ENCODE measurements at regions not wholly inside any gene's neighbourhood (a gene's known extent, or its start where the extent isn't known, plus 50 kb on each side); places are given as distances from the start of the nearest gene placed in this dataset.
"Not testable (repeated sequence)": the region's sequence is repeated elsewhere in the genome, so short reads cannot be mapped to it uniquely, and the experiment has no call there.

GRCh38 chr13:74273581-74273980 lies 139.4 kb upstream of the KLF12 start:
- in situ Hi-C loops (cut with HindIII; ENCODE audit: low pct_unique_long_range_greater_than_20kb, low sequenced_read_pairs) = no loop called here

DNA sequence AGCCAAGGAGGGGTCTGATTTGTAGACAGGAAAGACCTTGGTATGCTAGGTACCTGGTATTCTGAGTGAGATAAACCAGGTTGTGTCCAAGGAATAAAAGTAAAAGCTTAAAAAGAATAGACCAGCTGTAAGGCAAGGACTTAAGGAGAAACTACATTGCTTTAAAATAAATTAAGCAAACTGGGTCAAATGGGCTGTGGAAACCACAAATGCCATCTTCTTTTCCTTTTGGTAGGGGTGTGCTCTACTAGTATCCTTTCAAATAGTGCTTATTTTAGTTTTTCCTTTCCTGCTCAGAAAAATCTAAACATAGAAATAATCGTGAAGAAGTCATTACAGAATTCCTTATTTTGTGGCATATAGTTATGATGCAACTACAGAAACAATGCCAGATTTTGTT lies 138.6 kb upstream of the KLF12 start:
- in situ Hi-C loops (cut with HindIII; ENCODE audit: low pct_unique_long_range_greater_than_20kb, low sequenced_read_pairs) = no loop called here
- DNase-seq (ENCODE audit: low read depth, low spot score) = no peak

More at GRCh38 chr13:74273581-74273980, 139.4 kb upstream of the KLF12 start:
- no peak for DNase-seq (ENCODE audit: low read depth, low spot score)

DNA sequence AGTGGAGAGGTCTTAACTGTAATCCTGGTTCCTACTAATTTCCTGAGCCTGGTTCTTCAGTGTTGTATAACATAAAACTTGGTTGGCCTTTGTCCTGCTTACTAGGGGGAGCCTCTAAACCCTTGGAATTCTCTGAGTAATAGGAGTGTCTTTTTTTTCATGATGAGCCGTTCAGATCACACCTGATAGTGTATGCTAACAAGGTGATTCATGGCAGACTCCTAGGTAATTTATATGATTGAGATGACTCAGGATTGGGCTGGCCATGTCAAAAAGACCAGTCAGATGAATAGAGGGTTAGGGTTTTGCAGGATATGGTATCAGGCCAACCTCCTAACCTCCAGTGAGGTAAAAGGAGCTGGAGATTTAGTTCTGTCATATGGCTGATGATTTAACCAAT lies 135.8 kb upstream of the KLF12 start:
- in situ Hi-C loops (cut with HindIII; ENCODE audit: low pct_unique_long_range_greater_than_20kb, low sequenced_read_pairs) = no loop called here
- DNase-seq (ENCODE audit: low read depth, low spot score) = no peak

GRCh38 chr13:74266861-74267260 lies 132.7 kb upstream of the KLF12 start:
- DNase-seq (ENCODE audit: low read depth, low spot score) = no peak
- in situ Hi-C loops (cut with HindIII; ENCODE audit: low pct_unique_long_range_greater_than_20kb, low sequenced_read_pairs) = no loop called here

DNA sequence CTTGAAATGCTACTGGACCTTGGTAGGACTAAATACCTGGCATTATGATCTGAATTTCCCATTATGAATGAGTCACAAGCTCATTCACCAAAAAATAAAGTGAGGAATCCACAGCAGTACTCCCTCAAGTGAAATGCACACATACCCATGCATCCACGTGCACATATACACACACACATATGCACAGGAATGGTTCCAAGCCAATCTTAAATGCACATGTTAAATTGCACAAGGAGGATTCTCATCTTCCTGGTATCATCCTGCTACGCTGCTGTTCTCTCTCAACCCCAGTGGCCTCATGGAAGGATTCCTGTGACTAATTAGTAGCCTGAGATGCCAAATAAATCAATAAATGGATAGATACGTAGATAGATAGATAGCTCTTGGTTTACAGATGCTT lies 132.1 kb upstream of the KLF12 start:
- in situ Hi-C loops (cut with HindIII; ENCODE audit: low pct_unique_long_range_greater_than_20kb, low sequenced_read_pairs) = no loop called here
- no peak for DNase-seq (ENCODE audit: low read depth, low spot score)

- in situ Hi-C loops (cut with HindIII; ENCODE audit: low pct_unique_long_range_greater_than_20kb, low sequenced_read_pairs) = no loop called here
- no peak for DNase-seq (ENCODE audit: low read depth, low spot score)
Measured at GRCh38 chr13:74264333-74264732, 130.1 kb upstream of the KLF12 start.

DNA sequence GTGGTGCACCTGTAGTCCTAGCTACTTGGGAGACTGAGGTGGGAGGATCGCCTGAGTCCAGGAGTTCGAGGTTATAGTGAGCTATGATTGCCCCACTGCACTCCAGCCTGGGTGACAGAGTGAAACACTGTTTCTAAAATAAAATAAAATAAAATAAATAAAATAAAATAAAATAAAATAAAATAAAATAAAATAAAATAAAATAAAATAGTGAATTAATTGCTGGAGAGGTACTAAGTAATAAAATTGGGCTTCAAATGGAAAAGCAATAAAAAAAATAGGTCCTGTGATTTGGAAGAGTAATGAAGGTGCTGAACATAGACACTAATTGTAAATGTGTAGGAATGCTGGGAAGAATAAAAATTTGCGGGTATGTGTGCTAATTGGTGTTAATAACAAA lies 126.2 kb upstream of the KLF12 start:
- DNase-seq (ENCODE audit: low read depth, low spot score); in situ Hi-C loops (cut with HindIII; ENCODE audit: low pct_unique_long_range_greater_than_20kb, low sequenced_read_pairs): not testable (repeated sequence)

DNA sequence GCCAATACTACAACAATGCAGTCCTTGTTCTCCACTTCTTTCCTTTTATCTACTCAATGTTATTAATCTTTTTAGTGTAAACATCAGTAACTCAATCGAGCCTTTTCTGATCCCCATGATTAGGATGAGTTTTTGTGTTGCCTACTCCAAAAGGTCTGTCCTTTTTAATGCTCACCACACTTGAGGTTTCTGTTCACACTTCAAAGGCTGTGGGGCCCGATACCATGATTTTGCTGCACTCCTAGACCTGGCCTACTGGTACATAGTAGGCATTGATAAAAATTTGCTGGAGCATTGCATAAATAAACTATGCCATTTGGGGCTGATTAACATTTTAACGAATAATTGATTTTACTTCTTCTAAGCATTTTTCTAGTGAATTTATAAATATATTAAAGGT lies 125.4 kb upstream of the KLF12 start:
- in situ Hi-C loops (cut with HindIII; ENCODE audit: low pct_unique_long_range_greater_than_20kb, low sequenced_read_pairs) = no loop called here
- no peak for DNase-seq (ENCODE audit: low read depth, low spot score)

DNA sequence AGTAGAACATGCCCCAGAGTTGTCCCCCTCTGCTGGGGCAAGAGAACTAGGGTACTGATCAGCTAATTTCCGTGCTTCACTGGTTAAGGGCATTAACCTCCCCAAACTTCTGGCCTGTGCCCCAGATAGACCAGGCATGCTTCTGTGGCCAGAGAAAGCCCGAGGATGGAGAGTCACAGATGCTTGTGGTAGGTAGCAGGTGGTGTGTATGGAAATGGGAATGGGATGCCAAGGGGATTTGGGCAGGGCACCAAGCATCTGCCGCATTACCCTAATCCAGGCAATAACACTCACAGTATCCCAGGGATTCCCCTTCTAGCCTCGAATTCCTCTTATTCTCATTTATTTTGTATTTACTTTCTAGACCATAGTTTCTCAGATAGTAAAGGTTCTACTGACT lies 124.8 kb upstream of the KLF12 start:
- no peak for DNase-seq (ENCODE audit: low read depth, low spot score)
- in situ Hi-C loops (cut with HindIII; ENCODE audit: low pct_unique_long_range_greater_than_20kb, low sequenced_read_pairs) = no loop called here

- in situ Hi-C loops (cut with HindIII; ENCODE audit: low pct_unique_long_range_greater_than_20kb, low sequenced_read_pairs) = no loop called here
Measured at GRCh38 chr13:74256969-74257368, 122.8 kb upstream of the KLF12 start.

GRCh38 chr13:74253161-74253560 lies 119.0 kb upstream of the KLF12 start:
- in situ Hi-C loops (cut with HindIII; ENCODE audit: low pct_unique_long_range_greater_than_20kb, low sequenced_read_pairs) = no loop called here
- no peak for DNase-seq (ENCODE audit: low read depth, low spot score)

More at GRCh38 chr13:74256969-74257368, 122.8 kb upstream of the KLF12 start:
- DNase-seq (ENCODE audit: low read depth, low spot score) = no peak

DNA sequence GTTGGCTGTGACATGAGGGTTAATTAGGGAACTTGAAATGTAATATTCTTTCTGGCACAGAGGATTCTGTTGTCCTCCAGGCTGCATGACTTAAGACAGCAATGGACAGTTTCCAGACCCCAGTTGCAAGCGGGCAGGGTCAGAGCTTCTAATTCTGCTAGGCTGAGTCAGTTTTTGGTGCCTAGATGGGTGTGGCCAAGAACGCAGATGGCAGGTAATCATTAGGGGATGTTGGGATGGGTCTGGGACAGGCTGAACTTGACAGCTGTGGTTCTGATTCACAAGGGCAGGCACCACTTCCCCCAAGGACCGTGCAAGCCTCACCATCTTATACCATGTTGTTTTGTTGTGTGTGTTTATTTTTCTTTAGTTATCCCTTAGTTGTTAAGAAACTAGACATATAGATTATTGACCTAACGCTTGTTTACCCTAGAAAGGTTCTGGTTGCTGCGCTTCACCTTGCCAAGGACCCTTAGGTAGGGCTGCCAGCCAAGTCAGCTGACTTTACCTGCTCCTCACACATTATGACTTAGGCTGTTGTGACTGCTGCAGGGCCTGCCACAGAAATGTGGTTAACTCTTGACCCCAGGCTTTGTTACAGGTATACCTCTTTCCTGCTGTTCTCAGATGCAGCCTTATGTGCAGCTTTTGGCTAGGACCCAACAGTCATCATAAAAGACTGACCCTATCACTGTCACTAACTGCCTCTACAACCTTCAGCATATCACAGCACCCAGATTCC lies 117.7 kb upstream of the KLF12 start:
- DNase-seq (ENCODE audit: low read depth, low spot score) = no peak
- in situ Hi-C loops (cut with HindIII; ENCODE audit: low pct_unique_long_range_greater_than_20kb, low sequenced_read_pairs) = no loop called here

DNA sequence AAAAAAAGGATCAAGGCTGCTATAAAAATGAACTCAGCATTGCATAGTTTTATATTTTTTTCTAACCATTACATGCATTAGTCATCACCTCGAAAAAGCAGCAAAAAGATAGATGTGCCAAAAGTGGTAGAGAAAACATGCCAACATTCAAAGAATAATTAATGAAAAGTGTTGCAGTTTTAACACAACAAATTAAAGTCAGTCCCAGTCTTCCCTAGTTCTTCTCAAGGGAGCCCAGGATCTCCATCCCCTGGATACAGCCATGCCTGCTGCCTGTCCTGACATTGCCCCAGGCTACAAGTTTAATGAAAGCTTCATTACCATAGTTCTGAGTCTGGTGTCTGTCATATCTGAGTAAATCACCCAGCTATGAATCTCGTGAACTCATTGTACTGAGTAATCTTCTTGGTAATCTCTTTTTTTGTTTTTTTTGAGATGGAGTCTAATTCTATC lies 116.6 kb upstream of the KLF12 start:
- in situ Hi-C loops (cut with HindIII; ENCODE audit: low pct_unique_long_range_greater_than_20kb, low sequenced_read_pairs) = no loop called here
- no peak for DNase-seq (ENCODE audit: low read depth, low spot score)

DNA sequence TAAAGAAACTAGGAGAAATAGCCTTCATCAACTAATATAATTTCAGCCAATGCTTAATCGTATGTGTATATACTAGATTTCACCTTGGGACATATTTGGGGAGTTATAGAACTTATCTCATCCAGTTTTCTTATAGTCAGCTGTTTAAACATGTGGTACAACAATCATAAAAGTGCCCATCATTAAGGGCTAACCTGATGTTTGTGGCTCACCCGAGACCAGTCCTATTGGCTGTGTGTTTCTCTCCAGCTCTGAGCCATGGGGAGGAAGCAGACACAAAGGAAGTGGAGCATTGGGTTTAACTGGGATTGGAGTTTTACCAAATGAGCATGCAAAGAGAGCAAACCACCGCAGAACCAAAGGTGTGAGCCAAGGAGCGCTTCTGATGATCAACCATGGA lies 114.3 kb upstream of the KLF12 start:
- in situ Hi-C loops (cut with HindIII; ENCODE audit: low pct_unique_long_range_greater_than_20kb, low sequenced_read_pairs) = no loop called here
- no peak for DNase-seq (ENCODE audit: low read depth, low spot score)

DNA sequence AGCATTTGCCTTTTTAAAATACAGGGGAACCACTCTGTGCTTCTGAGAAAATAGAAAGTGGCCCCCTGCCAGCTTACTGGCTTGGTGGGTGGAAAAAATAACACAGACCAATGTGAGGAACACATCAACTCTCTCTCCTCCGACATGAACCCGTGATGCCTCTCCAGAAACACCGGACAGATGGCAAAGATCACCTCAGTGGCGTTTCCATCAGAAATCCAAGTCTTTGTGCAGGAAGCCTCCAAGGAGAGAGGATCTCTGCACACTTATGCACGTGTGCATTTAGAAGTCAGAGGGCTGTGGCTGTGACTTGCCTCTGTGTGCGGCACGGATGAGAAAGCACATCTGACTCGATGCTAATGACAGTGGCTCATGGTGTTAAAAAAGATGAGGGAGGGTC lies 112.3 kb upstream of the KLF12 start:
- DNase-seq (ENCODE audit: low read depth, low spot score) = no peak
- in situ Hi-C loops (cut with HindIII; ENCODE audit: low pct_unique_long_range_greater_than_20kb, low sequenced_read_pairs) = no loop called here

DNA sequence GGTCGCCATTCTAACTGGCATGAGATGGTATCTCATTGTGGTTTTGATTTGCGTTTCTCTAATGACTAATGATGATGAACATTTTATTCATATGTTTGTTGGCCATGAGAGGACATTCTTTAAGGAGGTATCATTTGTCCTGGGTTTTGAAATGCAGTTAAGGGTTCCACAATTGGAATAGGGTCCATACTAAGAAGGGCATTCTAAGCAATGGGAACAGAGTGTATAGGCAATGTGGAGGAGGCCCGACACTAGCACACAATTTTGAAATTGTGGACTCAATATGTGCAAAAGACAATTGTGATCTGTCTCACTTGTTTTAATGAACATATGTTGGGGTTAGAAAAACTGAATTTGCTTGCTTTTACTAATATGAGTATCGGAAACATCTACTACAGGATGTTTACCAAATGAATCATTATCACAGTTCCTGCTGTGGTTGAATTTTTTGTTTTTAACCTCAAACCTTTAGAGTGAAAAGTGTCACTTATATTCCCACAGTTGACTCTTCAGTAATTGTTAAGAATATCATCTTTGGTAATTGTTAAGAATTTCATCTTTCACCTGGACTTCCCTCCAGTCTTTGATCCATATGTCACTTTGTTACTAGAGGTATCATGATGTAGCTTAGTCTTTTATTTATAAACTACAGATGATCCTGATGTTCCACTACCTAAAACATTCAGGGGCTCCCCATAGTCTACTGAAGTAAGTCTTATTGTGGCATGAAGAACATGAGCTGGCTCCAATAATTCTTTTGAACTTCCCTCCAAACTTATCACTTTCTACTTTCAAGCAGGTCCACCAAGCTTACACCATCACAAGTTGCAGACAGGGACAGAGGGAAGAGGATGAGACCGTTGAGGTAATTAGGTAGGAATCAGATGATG lies 109.7 kb upstream of the KLF12 start:
- no peak for DNase-seq (ENCODE audit: low read depth, low spot score)
- in situ Hi-C loops (cut with HindIII; ENCODE audit: low pct_unique_long_range_greater_than_20kb, low sequenced_read_pairs) = no loop called here

DNA sequence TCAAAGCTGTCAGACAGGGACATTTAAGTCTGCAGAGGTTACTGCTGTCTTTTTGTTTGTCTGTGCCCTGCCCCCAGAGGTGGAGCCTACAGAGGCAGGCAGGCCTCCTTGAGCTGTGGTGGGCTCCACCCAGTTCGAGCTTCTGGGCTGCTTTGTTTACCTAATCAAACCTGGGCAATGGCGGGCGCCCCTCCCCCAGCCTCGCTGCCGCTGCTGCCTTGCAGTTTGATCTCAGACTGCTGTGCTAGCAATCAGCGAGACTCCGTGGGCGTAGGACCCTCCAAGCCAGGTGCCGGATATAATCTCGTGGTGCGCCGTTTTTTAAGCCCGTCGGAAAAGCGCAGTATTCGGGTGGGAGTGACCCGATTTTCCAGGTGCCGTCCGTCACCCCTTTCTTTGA lies 107.1 kb upstream of the KLF12 start:
- DNase-seq (ENCODE audit: low read depth, low spot score); in situ Hi-C loops (cut with HindIII; ENCODE audit: low pct_unique_long_range_greater_than_20kb, low sequenced_read_pairs): not testable (repeated sequence)

DNA sequence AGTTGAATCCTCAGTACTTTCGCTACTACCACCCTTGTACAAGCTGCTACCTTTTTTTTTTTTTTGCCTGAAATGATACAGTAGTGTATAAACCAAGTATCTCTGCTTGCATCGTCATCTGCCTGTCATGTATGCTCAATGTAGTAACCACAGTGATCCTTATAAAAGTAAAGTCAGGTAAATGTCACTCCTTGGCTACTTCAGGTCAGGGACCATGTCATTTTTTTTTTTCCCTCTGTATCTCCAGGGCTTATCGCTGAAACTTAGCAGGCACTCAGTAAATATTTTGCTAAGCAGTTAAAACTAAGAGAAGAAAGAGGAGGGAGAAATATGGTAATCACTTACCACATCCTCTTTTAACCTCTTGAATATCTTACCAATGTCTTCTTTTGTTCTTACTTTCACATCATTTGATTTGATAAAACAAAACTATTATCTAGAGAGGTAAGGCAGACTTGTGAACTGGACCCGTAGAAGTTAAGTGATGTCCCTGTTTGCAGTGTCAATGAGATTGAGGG lies 96.8 kb upstream of the KLF12 start:
- in situ Hi-C loops (cut with HindIII; ENCODE audit: low pct_unique_long_range_greater_than_20kb, low sequenced_read_pairs) = no loop called here
- DNase-seq (ENCODE audit: low read depth, low spot score) = no peak

- DNase-seq (ENCODE audit: low read depth, low spot score) = no peak
- in situ Hi-C loops (cut with HindIII; ENCODE audit: low pct_unique_long_range_greater_than_20kb, low sequenced_read_pairs) = no loop called here
Measured at GRCh38 chr13:74229242-74229641, 95.0 kb upstream of the KLF12 start.

All from SK-MEL-5 (cell line).